ENCODE measurements at regions not wholly inside any gene's neighbourhood (a gene's known extent, or its start where the extent isn't known, plus 50 kb on each side); places are given as distances from the start of the nearest gene placed in this dataset.

DNA sequence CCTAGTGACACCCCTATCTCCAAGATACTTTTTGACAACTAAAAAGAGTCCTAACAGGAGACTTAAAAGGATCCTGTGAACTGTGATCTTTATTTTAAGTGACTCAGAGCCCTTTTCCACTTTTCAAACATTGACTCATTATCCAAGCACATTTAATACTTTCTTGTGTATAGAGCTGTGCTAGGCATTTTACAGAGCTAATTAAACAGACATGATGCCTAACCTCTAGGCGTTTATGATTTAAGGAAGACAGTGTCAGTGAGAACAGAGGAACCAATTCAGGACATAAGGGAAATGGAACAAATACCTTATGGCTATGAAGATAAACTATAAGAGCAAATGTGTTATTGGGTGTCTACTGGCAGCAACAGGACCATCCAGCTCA lies 282.6 kb downstream of the TPBG start:
- no peaks in the 10 kb centered on the region for H3K27me3 ChIP-seq (ENCODE audit: insufficient read depth, low read length)

DNA sequence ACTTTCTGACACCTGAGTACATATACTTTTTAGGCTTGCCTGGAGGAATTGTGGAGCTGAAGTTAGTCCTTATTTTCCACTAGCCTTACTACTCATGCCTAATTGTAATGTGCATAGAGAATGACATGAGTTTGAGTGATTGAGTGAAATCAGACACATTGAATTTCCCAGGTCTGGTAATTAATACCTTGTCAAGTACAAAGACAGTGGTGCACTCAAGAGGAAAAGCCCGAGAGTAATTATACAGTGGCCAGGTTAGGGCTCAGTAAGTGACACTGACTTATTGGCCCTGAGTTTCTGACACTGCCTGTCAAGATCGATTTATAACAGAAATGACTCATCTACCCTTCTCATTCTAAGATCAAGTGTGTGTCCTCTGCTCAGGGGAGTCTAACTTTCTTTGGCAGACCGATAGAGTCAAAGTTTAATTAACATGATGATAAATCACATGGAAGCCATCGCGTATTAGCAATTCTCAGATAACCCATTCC lies 288.3 kb downstream of the TPBG start:
- Histone ChIP-seq H3K4me1 (ENCODE audit: insufficient read depth, low read length) (no peaks in the 10 kb centered on the region), H3K9me3 (ENCODE audit: insufficient read depth, low read depth, low read length) (no peaks in the 10 kb centered on the region), H3K27ac (ENCODE audit: low read depth, low read length) (no peak overlapping the region), H3K9ac (ENCODE audit: low read depth, low read length) (no peak overlapping the region), H3K4me3 (ENCODE audit: low read length) (no peak overlapping the region), H3K36me3 (ENCODE audit: insufficient read depth, low read length) (no peaks in the 10 kb centered on the region), H3K27me3 (ENCODE audit: insufficient read depth, low read length) (no peaks in the 10 kb centered on the region)
- 94% methylated on average over 5 of the region's 5 CpGs for WGBS

More for the DNA sequence above, 282.6 kb downstream of the TPBG start:
- Histone ChIP-seq H3K4me1 (ENCODE audit: insufficient read depth, low read length) (no peaks in the 10 kb centered on the region), H3K9me3 (ENCODE audit: insufficient read depth, low read depth, low read length) (no peaks in the 10 kb centered on the region), H3K9ac (ENCODE audit: low read depth, low read length) (no peak overlapping the region), H3K27ac (ENCODE audit: low read depth, low read length) (no peak overlapping the region), H3K36me3 (ENCODE audit: insufficient read depth, low read length) (no peaks in the 10 kb centered on the region), H3K4me3 (ENCODE audit: low read length) (no peak overlapping the region)
- WGBS: 96% methylated on average over 1 of the region's 1 CpG

DNA sequence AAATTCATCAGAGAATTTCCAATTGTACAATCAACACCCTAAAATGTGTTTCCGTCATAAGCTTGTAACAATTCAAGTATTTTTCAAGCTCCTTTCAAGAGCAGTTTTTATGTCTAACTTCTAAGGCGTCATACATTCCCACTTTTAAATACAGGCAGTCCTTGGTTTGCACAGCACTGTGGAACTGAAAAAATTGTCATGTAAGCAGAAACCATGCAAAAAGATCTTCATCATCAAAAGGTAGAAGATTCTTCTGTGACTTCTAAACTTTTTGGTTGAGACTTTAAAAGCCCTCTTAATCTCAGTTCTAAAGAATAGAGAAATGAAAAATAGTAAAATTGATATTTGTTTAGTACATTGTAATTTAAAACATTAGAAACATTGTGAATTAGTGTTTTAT lies 315.6 kb downstream of the TPBG start:
- no peak overlapping the region for H3K27ac ChIP-seq (ENCODE audit: low read depth, low read length)
- H3K4me1 ChIP-seq (ENCODE audit: insufficient read depth, low read length): no peaks in the 10 kb centered on the region
- 97% methylated on average over 2 of the region's 2 CpGs for WGBS

DNA sequence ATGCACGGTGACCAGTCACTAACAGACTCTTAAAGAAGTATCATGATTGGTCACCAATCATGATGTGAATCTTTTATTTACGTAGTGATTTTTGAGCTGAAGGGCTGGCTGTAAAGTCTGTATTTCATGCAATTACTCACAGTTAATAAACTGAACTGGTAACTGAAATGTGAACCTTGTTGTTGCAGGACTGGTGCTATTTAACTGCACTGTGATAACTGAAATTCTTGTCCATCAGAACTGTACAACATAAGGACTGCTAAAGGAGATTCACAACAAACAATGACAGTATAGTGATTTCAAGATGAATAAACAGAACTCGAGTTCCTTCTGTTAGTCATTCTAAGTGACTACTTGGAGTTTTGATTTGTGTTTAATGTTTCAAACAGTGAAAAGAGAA lies 316.6 kb downstream of the TPBG start:
- Histone ChIP-seq H3K9ac (ENCODE audit: low read depth, low read length) (no peak overlapping the region), H3K27ac (ENCODE audit: low read depth, low read length) (no peak overlapping the region), H3K4me3 (ENCODE audit: low read length) (no peak overlapping the region), H3K27me3 (ENCODE audit: insufficient read depth, low read length) (no peaks in the 10 kb centered on the region), H3K4me1 (ENCODE audit: insufficient read depth, low read length) (no peaks in the 10 kb centered on the region), H3K9me3 (ENCODE audit: insufficient read depth, low read depth, low read length) (peaks cover 27% of the 10 kb centered on the region), H3K36me3 (ENCODE audit: insufficient read depth, low read length) (no peaks in the 10 kb centered on the region)
- 96% methylated on average over 3 of the region's 3 CpGs for WGBS

More for the DNA sequence above, 315.6 kb downstream of the TPBG start:
- H3K9me3 ChIP-seq (ENCODE audit: insufficient read depth, low read depth, low read length): peaks cover 33% of the 10 kb centered on the region
- no peak overlapping the region for H3K4me3 ChIP-seq (ENCODE audit: low read length)
- no peaks in the 10 kb centered on the region for H3K27me3 ChIP-seq (ENCODE audit: insufficient read depth, low read length)
- no peak overlapping the region for H3K9ac ChIP-seq (ENCODE audit: low read depth, low read length)
- no peaks in the 10 kb centered on the region for H3K36me3 ChIP-seq (ENCODE audit: insufficient read depth, low read length)

DNA sequence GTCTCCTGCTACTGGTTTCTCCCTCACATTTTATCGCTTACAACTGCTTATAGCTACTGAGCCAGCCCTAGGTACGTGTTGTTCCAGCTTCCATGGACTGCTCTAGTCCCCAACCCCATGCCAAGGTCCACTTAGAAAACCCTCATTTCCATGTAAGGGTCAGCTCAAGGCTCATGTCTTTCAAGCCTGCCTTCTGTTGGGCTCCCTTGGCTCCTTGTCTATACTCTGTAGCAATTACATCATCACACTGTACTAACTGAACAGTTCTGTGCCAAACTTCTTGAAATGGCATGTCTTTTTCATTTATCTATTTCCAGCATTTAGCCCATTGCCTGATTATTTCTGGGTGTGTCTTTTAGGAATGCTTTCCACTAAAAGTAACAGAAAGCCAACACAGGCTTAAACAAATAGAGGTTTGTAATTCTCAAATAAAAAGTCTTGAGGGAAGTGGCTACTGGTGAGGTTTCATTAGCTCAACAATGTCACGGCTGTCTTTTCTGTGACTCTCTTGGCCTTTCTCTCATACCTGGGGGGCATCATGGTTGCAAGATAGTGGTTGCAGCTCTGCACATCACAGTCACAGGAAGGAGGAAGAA lies 317.6 kb downstream of the TPBG start:
- Histone ChIP-seq H3K27me3 (ENCODE audit: insufficient read depth, low read length) (no peaks in the 10 kb centered on the region), H3K4me3 (ENCODE audit: low read length) (no peak overlapping the region), H3K36me3 (ENCODE audit: insufficient read depth, low read length) (no peaks in the 10 kb centered on the region), H3K4me1 (ENCODE audit: insufficient read depth, low read length) (no peaks in the 10 kb centered on the region), H3K9ac (ENCODE audit: low read depth, low read length) (no peak overlapping the region), H3K9me3 (ENCODE audit: insufficient read depth, low read depth, low read length) (peaks cover 17% of the 10 kb centered on the region), H3K27ac (ENCODE audit: low read depth, low read length) (no peak overlapping the region)
- 94% methylated on average over 3 of the region's 3 CpGs for WGBS

DNA sequence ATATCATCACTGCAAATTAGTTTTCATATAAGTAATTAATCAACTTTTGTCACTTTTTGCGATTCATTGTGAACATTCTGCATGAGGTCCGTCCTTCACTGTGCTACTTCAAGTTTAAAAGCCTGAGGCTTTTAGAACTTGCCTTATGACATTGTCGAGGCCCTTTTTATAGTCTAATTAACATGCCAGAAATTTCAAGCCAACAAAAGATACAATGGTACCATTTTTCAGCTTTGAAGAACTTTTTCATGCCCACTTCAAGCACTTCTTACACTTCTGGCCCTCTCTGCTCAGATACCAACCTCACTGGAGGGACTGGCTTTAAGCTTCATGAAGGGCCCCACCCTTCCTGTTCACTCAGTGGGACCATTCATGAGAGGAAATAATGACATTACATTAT lies 323.1 kb downstream of the TPBG start:
- Histone ChIP-seq H3K36me3 (ENCODE audit: insufficient read depth, low read length) (no peaks in the 10 kb centered on the region), H3K9ac (ENCODE audit: low read depth, low read length) (no peak overlapping the region), H3K27me3 (ENCODE audit: insufficient read depth, low read length) (no peaks in the 10 kb centered on the region), H3K4me3 (ENCODE audit: low read length) (no peak overlapping the region), H3K4me1 (ENCODE audit: insufficient read depth, low read length) (no peaks in the 10 kb centered on the region), H3K27ac (ENCODE audit: low read depth, low read length) (no peak overlapping the region), H3K9me3 (ENCODE audit: insufficient read depth, low read depth, low read length) (no peaks in the 10 kb centered on the region)
- WGBS: 94% methylated on average over 3 of the region's 3 CpGs

DNA sequence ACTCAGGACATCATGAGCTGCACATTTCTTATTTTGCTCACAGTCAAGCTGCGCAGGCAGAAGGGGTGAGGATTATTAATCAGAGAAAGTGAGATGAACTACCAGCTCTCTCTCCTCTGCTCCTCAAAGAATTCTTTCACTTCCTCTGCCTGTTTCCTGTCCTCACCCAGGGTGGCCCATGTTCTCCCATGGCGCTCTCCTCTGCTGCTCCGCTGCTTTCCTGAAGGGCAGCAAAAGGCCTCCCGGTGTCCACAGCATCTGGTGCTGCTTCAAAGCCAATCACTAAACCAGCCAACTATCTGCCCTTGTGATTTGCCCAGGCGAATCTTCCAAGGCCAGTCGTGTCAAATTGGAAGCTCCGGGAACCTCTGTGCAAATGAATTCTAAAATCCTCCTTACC lies 324.2 kb downstream of the TPBG start:
- H3K4me3 ChIP-seq (ENCODE audit: low read length): no peak overlapping the region
- 90% methylated on average over 6 of the region's 7 CpGs for WGBS
- no peak overlapping the region for H3K27ac ChIP-seq (ENCODE audit: low read depth, low read length)
- H3K36me3 ChIP-seq (ENCODE audit: insufficient read depth, low read length): no peaks in the 10 kb centered on the region
- no peak overlapping the region for H3K9ac ChIP-seq (ENCODE audit: low read depth, low read length)
- H3K4me1 ChIP-seq (ENCODE audit: insufficient read depth, low read length): no peaks in the 10 kb centered on the region; the same call in 1 of the 2 replicates
- no peaks in the 10 kb centered on the region for H3K27me3 ChIP-seq (ENCODE audit: insufficient read depth, low read length)
- H3K9me3 ChIP-seq (ENCODE audit: insufficient read depth, low read depth, low read length): no peaks in the 10 kb centered on the region

DNA sequence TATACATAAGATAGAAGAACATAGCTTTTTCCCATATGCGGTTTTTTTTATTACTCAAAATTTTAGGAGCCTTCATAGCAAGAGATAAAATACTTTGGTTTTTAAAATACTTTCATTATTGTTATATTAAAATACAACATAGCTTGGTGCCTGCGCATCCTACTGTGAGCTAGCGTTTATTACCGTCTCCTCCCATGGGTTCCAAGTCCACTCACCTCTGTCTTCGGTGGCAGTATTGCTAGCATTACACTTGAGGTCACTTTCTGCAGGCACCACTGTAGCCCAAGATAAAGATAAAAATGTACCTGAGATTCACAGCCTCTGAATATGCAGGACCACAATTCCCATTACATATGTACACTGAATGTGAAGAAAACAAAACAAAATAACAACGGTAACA lies 326.7 kb downstream of the TPBG start:
- no peaks in the 10 kb centered on the region; the same call in 1 of the 2 replicates for H3K4me1 ChIP-seq (ENCODE audit: insufficient read depth, low read length)
- no peak overlapping the region for H3K9ac ChIP-seq (ENCODE audit: low read depth, low read length)
- H3K4me3 ChIP-seq (ENCODE audit: low read length): no peak overlapping the region
- H3K36me3 ChIP-seq (ENCODE audit: insufficient read depth, low read length): no peaks in the 10 kb centered on the region
- no peak overlapping the region for H3K27ac ChIP-seq (ENCODE audit: low read depth, low read length)
- H3K27me3 ChIP-seq (ENCODE audit: insufficient read depth, low read length): no peaks in the 10 kb centered on the region
- no peaks in the 10 kb centered on the region for H3K9me3 ChIP-seq (ENCODE audit: insufficient read depth, low read depth, low read length)
- WGBS: 98% methylated on average over 4 of the region's 6 CpGs

DNA sequence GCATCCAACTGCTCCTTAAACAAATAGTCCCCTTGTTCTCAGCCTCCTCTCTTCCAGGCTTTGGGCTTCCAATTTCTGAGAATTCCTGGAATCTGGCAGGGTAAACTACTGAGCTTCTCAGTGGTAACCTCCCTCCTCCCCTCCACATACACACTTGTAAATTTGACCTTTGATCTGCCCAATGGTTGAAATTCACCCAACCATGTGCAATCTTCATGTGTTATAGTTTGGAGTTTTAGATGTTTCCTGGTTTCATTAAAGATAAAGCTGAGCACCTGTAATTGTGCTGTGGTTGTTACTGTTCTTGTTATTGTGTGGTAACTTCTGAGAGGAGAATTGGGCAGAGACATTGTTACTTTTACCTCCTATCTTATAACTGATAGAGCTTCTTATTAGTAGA lies 328.4 kb downstream of the TPBG start:
- H3K9me3 ChIP-seq (ENCODE audit: insufficient read depth, low read depth, low read length): no peaks in the 10 kb centered on the region

DNA sequence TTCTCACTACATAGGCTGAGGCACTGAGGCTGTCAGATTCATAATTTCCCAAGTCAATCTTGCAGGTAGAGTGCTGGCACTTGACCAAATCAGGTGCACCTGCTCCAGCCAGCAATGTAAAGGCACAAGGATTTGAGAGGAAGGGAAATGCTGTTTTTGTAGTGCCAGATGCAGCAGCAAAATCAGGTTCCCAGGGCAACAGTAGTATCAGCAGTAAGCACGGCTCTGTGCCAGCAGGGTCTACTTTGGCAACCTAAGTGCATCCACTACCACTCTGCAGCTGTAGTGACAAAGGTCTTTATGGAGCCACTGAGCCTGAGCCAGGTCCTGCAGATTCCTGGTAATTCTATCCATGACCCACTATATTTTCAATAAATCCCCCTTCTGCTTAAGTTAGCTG lies 329.5 kb downstream of the TPBG start:
- Histone ChIP-seq H3K4me1 (ENCODE audit: insufficient read depth, low read length) (no peaks in the 10 kb centered on the region; the same call in 1 of the 2 replicates), H3K36me3 (ENCODE audit: insufficient read depth, low read length) (no peaks in the 10 kb centered on the region), H3K27me3 (ENCODE audit: insufficient read depth, low read length) (no peaks in the 10 kb centered on the region), H3K9ac (ENCODE audit: low read depth, low read length) (no peak overlapping the region), H3K9me3 (ENCODE audit: insufficient read depth, low read depth, low read length) (no peaks in the 10 kb centered on the region), H3K4me3 (ENCODE audit: low read length) (no peak overlapping the region), H3K27ac (ENCODE audit: low read depth, low read length) (no peak overlapping the region)
- whole genome bisulfite sequencing: 95% methylated on average over 1 of the region's 1 CpG

More for the DNA sequence above, 328.4 kb downstream of the TPBG start:
- H3K27ac ChIP-seq (ENCODE audit: low read depth, low read length): no peak overlapping the region
- no peaks in the 10 kb centered on the region for H3K27me3 ChIP-seq (ENCODE audit: insufficient read depth, low read length)
- no peak overlapping the region for H3K4me3 ChIP-seq (ENCODE audit: low read length)
- H3K9ac ChIP-seq (ENCODE audit: low read depth, low read length): no peak overlapping the region
- H3K4me1 ChIP-seq (ENCODE audit: insufficient read depth, low read length): no peaks in the 10 kb centered on the region; the same call in 1 of the 2 replicates
- no peaks in the 10 kb centered on the region for H3K36me3 ChIP-seq (ENCODE audit: insufficient read depth, low read length)

DNA sequence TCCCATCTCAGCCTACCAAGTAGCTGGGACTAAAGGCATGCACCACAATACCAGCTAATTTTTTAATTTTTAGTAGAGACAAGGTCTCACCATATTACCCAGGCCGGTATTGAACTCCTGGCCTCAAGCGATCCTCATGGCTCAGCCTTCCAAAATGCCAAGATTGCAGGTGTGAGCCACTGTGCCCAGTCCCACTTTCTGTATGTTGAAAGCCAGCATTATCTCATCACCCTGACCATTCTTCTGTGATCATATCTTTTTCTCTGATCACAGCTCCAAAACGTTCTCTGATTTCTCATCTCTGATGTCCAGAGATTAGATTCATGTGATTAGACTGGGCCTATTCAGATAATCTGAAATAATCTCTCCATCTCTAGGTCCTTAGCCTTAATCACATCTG lies 337.7 kb downstream of the TPBG start:
- WGBS: 92% methylated on average over 3 of the region's 3 CpGs

DNA sequence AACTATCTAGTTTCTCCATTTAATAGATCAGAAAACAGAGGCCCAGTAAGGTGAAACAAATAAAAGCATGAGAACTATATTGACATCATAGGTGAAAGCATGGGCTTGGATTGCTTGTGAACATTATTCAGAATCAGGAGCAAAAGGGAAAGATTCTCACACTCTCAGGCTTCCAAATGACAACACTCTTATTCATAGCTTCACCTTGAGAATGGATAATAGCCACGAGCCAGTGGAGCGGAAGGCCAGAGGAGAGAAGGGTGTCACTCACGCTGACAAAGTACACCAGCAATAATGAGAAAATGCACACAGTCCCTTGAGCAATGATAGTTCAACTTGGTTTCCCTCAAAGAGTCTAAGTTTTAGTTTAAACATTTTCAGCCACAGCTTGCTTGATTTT lies 339.0 kb downstream of the TPBG start:
- Histone ChIP-seq H3K9ac (ENCODE audit: low read depth, low read length) (no peak overlapping the region), H3K27ac (ENCODE audit: low read depth, low read length) (no peak overlapping the region), H3K27me3 (ENCODE audit: insufficient read depth, low read length) (no peaks in the 10 kb centered on the region), H3K4me3 (ENCODE audit: low read length) (no peak overlapping the region), H3K4me1 (ENCODE audit: insufficient read depth, low read length) (0 out of 2 replicates have a peak, but pooled peaks cover 6% of the 10 kb centered on the region), H3K9me3 (ENCODE audit: insufficient read depth, low read depth, low read length) (peaks cover 8% of the 10 kb centered on the region), H3K36me3 (ENCODE audit: insufficient read depth, low read length) (no peaks in the 10 kb centered on the region)
- 96% methylated on average over 3 of the region's 3 CpGs for WGBS

More for the DNA sequence above, 337.7 kb downstream of the TPBG start:
- H3K9me3 ChIP-seq (ENCODE audit: insufficient read depth, low read depth, low read length): peaks cover 8% of the 10 kb centered on the region
- no peaks in the 10 kb centered on the region for H3K36me3 ChIP-seq (ENCODE audit: insufficient read depth, low read length)
- no peak overlapping the region for H3K4me3 ChIP-seq (ENCODE audit: low read length)
- 0 out of 2 replicates have a peak, but pooled peaks cover 6% of the 10 kb centered on the region for H3K4me1 ChIP-seq (ENCODE audit: insufficient read depth, low read length)
- no peaks in the 10 kb centered on the region for H3K27me3 ChIP-seq (ENCODE audit: insufficient read depth, low read length)
- H3K9ac ChIP-seq (ENCODE audit: low read depth, low read length): no peak overlapping the region
- H3K27ac ChIP-seq (ENCODE audit: low read depth, low read length): no peak overlapping the region
